GM18519 (cell line): ENCODE measurements at regions not wholly inside any gene's neighbourhood (a gene's known extent, or its start where the extent isn't known, plus 50 kb on each side); places are given as distances from the start of the nearest gene placed in this dataset.

ENCODE experiments used
- ATAC-seq: cut with Tn5 transposase; IDR thresholded peaks from one replicate; pipeline ENCODE4 v1.9.1; 2021; ENCODE audit warnings: mild to moderate bottlenecking, moderate library complexity; ENCODE audit not compliant: unreplicated experiment, low FRiP score

GRCh38 chr9:69955536-69956355 lies 87.9 kb upstream of the MAMDC2 start:
- ATAC-seq: no peak

DNA sequence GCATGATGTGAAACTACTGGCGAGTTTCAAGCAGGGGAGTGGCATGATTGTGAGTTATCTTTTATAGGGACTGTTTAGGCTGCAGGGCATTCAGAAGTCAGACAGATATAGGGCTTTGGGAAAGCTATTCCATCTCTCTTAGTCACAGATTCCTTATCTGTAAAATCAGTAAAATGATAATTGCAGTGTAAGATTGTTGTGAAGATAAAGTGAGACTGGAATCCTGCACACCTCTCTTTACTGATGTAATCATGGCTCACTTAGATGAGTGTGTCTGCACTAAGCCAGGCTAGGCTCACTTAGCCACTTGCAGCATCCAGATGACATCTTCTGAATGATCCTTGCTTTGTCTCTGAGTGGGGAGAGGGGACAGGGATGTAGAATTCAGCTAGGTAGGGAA lies 81.8 kb upstream of the MAMDC2 start:
- no peak for ATAC-seq

GRCh38 chr9:69963803-69964202 lies 79.8 kb upstream of the MAMDC2 start:
- ATAC-seq: no peak

DNA sequence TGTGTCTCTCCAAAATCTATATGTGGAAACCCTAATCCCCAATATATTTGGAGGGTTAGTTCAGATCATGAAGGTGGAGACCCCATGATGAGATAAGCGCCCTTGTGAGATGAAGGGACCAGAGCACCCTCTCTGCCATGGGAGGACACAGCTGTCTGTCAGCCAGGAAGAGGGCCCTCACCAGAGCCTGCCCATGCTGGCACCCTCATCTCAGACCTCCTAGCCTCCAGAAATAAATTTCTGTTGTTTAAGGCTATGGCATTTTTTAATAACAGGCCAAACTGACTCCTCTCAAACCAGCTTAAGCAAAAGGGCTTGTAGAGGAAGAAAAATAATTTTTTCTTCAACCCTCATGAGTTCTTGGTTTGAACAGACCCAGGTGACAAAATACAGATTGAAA lies 79.2 kb upstream of the MAMDC2 start:
- ATAC-seq: no peak

DNA sequence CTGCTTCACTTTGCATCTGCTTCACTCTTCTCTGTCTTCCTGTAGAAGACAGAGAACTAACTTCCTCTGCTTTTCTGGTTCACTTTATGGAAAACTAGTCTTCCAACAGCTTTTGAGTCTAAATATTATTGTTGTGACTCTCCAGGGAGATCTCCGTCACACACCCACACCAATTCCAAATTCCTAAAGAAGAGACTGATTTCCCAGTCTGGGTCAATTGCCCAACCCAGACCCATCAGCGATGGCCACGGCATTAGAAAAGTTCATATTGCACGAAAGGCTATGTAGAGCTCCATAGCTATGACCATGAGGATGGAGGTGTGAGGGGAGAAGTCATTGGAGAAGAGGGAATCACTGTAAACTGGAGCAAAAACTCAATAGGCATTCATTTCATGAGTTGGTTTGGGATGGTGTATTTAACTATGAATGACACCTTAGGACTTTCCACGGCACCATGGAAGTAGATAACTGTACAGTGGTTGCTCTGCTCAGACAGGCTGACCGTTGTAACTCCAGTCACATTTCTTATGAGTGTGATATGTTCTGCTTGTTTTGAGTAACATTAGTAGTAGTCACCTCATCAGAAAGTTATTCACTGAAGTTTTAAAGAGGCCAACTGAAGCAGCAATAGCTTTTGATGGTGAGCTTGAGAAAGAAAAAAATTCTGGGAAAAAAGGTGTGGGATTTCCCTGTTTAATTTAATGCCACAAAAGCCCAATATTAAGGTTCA lies 78.1 kb upstream of the MAMDC2 start:
- no peak for ATAC-seq

DNA sequence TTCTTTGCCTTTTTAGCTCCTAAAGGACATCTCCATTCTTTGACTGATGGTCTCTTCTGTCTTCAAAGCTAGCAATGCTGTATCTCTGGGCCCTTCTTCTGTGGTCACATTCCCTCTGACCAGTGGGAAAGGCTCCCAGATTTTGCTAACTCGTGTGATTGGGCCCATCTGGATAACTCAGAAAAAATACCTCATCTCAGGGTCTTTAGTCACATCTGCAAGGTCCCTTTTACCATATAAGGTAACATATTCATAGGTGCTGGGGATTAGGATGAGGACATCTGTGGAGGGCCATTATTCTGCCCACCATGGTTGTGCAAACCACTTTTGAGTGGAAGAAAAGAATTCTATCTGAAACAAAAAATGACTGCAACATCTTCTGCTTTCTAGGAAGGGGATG lies 76.3 kb upstream of the MAMDC2 start:
- no peak for ATAC-seq

GRCh38 chr9:69970001-69970533 lies 73.6 kb upstream of the MAMDC2 start:
- ATAC-seq: no peak

DNA sequence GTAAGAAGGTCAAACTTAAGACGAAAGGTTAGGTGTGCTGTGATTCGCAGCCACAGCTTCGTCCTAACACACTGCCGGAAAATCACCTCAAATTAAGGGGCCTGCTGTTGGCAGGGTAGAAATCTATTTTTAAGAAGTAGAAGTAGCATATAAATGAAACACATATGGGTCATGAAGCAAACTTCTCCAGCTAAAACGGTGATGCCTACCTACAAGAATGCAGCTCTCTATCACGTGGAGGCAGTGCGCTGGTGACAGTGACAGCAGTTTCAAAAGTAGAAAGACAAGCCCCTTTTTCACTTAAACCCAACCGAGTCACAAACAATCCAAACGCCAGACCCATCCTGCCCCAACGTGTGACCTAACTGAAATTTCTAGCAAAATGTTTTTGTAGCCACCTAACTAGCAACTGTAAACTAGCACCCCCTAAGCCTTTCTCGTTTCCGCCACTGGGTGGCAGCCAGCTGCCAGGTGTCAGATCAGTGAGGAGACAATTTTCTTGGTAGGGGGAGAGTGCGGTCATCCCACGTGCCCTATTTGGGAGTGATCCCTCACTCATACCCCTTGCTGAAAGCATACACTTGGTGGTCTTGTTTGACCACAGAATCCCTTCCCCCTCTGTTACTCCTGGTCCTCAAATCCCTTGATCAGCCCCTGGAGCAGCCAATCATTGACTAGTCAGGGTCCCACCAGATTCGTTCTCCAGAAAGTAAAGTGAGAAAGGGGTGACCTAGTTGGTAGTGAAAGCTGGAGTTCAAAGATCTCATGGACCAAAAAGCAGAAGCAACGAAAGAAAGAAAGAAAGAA lies 71.8 kb upstream of the MAMDC2 start:
- peak; percentile 78 for ATAC-seq

- no peak for ATAC-seq
Measured at GRCh38 chr9:69975681-69976080, 68.0 kb upstream of the MAMDC2 start.

- no peak for ATAC-seq
Measured at GRCh38 chr9:69976152-69976551, 67.5 kb upstream of the MAMDC2 start.

GRCh38 chr9:69980041-69980440 lies 63.6 kb upstream of the MAMDC2 start:
- no peak for ATAC-seq

DNA sequence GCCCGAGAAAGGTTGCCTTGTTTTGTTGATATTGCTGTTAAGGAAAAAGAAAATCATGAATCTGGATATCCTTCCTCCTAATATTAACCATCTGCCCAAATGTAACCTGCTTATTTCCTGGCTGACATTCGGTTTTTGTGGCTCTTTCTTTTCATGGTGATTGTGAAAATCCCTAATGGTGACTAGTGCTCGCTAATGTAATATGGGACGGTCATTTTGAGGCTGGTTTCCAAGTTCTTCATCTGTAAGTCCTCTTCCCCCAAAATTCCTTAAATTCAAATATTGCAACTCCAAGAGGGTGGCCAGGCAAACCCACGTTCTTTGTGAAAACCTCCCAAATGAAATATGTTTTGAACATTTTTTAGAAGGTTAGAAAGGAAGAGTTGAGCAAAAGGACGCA lies 63.1 kb upstream of the MAMDC2 start:
- no peak for ATAC-seq

- no peak for ATAC-seq
Measured at GRCh38 chr9:69981686-69982445, 61.8 kb upstream of the MAMDC2 start.

- no peak for ATAC-seq
Measured at GRCh38 chr9:69984831-69985230, 58.8 kb upstream of the MAMDC2 start.

- ATAC-seq: no peak
Measured at GRCh38 chr9:69985971-69986370, 57.7 kb upstream of the MAMDC2 start.

GRCh38 chr9:69986970-69987369 lies 56.7 kb upstream of the MAMDC2 start:
- ATAC-seq: no peak

DNA sequence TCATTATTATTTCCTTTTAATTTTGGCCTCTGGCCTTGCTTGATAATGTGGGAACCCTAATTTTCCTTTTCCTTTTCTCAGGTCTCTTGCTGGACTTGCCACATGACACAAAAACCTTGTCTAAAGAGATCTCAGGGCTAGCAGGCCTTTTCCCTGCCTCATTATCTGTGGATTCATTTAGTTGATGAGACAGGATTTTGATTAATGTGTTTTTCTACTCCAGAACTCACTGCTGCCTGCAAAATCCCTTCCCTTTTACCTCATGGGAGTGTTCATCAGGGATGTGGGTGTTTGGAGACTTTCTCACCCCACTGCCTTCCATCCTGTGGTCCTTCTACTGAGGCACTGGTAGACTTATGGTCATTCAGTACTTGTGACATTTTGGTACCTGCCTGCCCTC lies 56.2 kb upstream of the MAMDC2 start:
- no peak for ATAC-seq

- no peak for ATAC-seq
Measured at GRCh38 chr9:69993110-69993509, 50.5 kb upstream of the MAMDC2 start.
